ENCODE measurements at regions not wholly inside any gene's neighbourhood (a gene's known extent, or its start where the extent isn't known, plus 50 kb on each side); places are given as distances from the start of the nearest gene placed in this dataset.

DNA sequence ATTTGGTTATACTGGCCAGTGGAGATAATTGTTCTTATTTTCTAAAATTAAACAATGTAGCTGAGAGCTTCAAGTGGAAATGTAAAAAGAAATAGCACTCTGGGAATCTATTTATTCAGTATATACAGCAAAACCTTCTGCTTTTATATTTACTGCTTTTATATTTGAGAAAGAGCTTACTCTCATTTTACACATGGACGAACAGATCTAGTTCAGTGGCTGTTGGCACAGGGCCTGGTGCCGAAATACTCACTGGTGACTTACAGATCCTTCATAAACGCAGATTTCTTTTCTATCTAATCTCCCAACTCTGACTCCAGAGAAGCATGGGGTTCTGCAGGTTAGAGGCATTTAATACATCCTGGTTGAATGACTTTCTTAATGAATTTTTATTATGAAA, 266.2 kb downstream of the ASXL3 start:
- H3K9me3 Mint-ChIP-seq, result peaks cover 5% of the 10 kb centered on the region
- no peak for ATAC-seq
- no peaks in the 10 kb centered on the region for H3K27me3 Mint-ChIP-seq (ENCODE audit: low read depth)
- no peaks in the 10 kb centered on the region for H3K4me1 Mint-ChIP-seq (ENCODE audit: low read depth)
- DNase-seq, result no peak
- no peak overlapping the region for H3K4me3 Mint-ChIP-seq
- no peaks in the 10 kb centered on the region for H3K36me3 Mint-ChIP-seq (ENCODE audit: insufficient read depth)

DNA sequence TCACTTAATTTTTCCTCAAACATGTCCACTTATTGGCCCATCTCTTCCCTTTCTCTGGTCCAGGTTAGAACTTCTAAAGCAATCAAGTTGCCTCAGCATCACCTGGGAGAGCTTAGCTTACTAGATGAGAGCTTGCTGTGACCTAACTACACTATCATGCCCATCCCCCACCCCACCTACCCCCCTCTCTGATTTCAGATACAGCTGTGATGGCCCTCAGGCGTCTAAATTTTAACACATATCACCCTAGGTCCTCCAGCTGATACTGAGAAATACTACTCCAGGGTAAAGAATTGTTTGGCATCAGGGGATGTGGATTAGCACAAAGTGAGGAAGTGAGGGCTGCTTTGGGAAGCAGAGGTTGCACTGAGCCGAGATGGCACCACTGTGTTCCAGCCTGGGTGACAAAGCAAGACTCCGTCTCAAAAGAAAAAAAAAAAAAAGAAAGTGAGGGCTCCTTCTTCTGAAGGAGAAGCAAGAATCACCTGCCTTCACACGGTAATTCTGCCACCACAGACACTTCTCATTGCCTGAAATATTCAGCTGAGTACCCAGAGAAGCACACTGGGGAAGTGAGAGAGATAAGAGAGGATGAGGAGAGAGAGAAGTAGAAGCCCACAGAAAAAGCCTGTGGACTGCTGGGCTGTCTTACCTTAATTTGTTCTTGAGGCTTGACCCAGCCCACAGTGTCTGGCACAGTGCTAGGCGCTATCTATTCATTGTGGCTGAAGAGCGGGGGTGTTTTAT, 263.4 kb downstream of the ASXL3 start:
- H3K4me3 Mint-ChIP-seq, result no peak overlapping the region

GRCh38 chr18:33840212-33840593, 262.2 kb downstream of the ASXL3 start:
- DNase-seq (no peak), ATAC-seq (no peak)
- Mint-ChIP-seq H3K9me3 (peaks cover 9% of the 10 kb centered on the region), H3K4me1 (ENCODE audit: low read depth) (no peaks in the 10 kb centered on the region), H3K27me3 (ENCODE audit: low read depth) (no peaks in the 10 kb centered on the region), H3K4me3 (no peak overlapping the region), H3K36me3 (ENCODE audit: insufficient read depth) (no peaks in the 10 kb centered on the region)

More for the DNA sequence above, 263.4 kb downstream of the ASXL3 start:
- H3K27me3 Mint-ChIP-seq (ENCODE audit: low read depth), result no peaks in the 10 kb centered on the region
- no peak for DNase-seq
- no peak for ATAC-seq
- H3K36me3 Mint-ChIP-seq (ENCODE audit: insufficient read depth), result no peaks in the 10 kb centered on the region
- H3K9me3 Mint-ChIP-seq, result peaks cover 5% of the 10 kb centered on the region
- H3K4me1 Mint-ChIP-seq (ENCODE audit: low read depth), result no peaks in the 10 kb centered on the region

GRCh38 chr18:33839452-33840211, 261.6 kb downstream of the ASXL3 start:
- DNase-seq (no peak), ATAC-seq (no peak)
- no peaks in the 10 kb centered on the region for H3K4me1 Mint-ChIP-seq (ENCODE audit: low read depth)
- no peak overlapping the region for H3K4me3 Mint-ChIP-seq
- H3K9me3 Mint-ChIP-seq, result peaks cover 9% of the 10 kb centered on the region
- no peaks in the 10 kb centered on the region for H3K36me3 Mint-ChIP-seq (ENCODE audit: insufficient read depth)
- no peaks in the 10 kb centered on the region for H3K27me3 Mint-ChIP-seq (ENCODE audit: low read depth)

GRCh38 chr18:33838054-33838453, 260.0 kb downstream of the ASXL3 start:
- DNase-seq, result no peak
- ATAC-seq, result no peak
- Mint-ChIP-seq H3K4me1 (ENCODE audit: low read depth) (no peaks in the 10 kb centered on the region), H3K9me3 (peaks cover 9% of the 10 kb centered on the region), H3K36me3 (ENCODE audit: insufficient read depth) (no peaks in the 10 kb centered on the region), H3K4me3 (no peak overlapping the region), H3K27me3 (ENCODE audit: low read depth) (no peaks in the 10 kb centered on the region)

DNA sequence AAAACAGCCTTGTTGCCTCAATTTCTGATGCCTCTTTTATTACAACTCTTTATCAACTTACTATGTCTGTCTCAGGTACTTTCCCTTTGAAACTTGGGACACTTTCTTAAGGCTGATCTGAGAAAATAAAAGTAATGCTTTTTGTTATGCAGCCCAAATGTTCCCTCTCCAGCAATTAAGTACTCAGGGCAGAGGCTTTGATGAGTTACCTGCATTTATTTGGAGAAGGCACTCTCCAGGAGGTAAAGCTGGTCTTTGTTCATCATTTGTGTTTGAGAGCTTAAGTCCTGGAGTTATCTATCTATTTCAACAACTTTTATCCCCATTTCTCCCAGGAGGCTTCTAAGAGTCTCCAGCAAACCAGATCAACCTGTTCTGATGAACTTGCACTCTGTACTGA, 259.2 kb downstream of the ASXL3 start:
- H3K4me3 Mint-ChIP-seq, result no peak overlapping the region
- H3K27me3 Mint-ChIP-seq (ENCODE audit: low read depth), result no peaks in the 10 kb centered on the region
- H3K36me3 Mint-ChIP-seq (ENCODE audit: insufficient read depth), result no peaks in the 10 kb centered on the region
- no peaks in the 10 kb centered on the region for H3K4me1 Mint-ChIP-seq (ENCODE audit: low read depth)
- ATAC-seq (no peak), DNase-seq (no peak)
- peaks cover 14% of the 10 kb centered on the region for H3K9me3 Mint-ChIP-seq

GRCh38 chr18:33836564-33836963, 258.5 kb downstream of the ASXL3 start:
- H3K27me3 Mint-ChIP-seq (ENCODE audit: low read depth), result no peaks in the 10 kb centered on the region
- no peak overlapping the region for H3K4me3 Mint-ChIP-seq
- H3K36me3 Mint-ChIP-seq (ENCODE audit: insufficient read depth), result no peaks in the 10 kb centered on the region
- no peaks in the 10 kb centered on the region for H3K4me1 Mint-ChIP-seq (ENCODE audit: low read depth)
- ATAC-seq (no peak), DNase-seq (no peak)
- H3K9me3 Mint-ChIP-seq, result peaks cover 18% of the 10 kb centered on the region

DNA sequence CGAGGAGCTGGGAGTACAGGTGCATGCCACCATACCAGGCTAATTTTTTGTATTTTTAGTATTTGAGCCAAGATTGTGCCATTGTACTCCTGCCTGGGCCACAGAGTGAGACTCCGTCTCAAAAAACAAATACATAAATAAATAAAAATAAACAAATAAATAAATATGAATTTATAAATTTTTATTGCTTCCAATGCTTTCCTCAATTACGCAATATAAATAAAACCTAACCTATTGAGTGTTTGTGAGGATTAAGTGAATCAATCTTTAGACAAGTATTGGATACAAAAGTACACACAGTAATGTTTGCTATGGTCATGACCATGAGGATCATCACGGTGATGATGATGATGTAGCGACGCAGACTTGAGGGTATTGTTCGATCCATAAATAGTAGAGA, 257.4 kb downstream of the ASXL3 start:
- H3K36me3 Mint-ChIP-seq (ENCODE audit: insufficient read depth), result no peaks in the 10 kb centered on the region
- DNase-seq, result no peak
- no peaks in the 10 kb centered on the region for H3K4me1 Mint-ChIP-seq (ENCODE audit: low read depth)
- H3K9me3 Mint-ChIP-seq, result peaks cover 20% of the 10 kb centered on the region
- H3K27me3 Mint-ChIP-seq (ENCODE audit: low read depth), result no peaks in the 10 kb centered on the region
- no peak for ATAC-seq
- H3K4me3 Mint-ChIP-seq, result no peak overlapping the region

DNA sequence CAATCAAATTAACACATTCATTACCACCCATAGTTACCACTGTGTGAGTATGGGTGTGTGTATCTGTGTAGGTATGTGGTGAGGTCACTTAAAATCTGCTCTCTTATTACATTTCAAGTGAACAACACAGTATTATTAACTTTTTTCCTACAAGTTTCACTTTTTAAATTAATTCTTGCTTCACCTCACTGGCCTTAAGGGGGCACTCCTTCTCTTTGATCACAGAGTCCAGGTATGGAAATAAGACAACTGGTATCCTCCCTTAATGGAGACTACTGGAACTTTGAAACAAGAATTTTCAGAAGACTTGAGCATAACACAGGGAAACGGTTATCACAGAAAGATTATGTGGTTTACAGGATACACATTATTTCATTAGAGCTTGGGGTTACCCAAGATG, 255.8 kb downstream of the ASXL3 start:
- DNase-seq (no peak), ATAC-seq (no peak)
- Mint-ChIP-seq H3K4me3 (no peak overlapping the region), H3K4me1 (ENCODE audit: low read depth) (no peaks in the 10 kb centered on the region), H3K36me3 (ENCODE audit: insufficient read depth) (no peaks in the 10 kb centered on the region), H3K27me3 (ENCODE audit: low read depth) (no peaks in the 10 kb centered on the region), H3K9me3 (peaks cover 20% of the 10 kb centered on the region)

DNA sequence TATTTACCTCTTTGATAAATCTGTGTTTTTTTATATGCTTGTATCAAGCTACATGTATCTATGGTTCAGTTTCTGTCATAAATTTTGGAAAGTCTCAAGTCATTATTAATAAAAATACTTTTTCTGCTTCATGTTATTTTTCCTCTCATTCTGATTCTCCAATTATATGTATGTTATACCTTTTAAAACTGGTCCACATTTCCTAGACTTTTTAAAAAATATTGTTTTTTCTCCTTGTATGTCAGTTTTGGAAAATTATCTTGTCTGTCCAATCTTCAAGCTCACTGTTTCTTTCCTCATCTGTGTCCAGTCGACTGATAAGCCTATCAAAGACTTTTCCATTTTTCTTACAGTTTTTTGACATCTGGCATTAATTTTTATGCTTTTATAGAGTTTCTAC, 253.4 kb downstream of the ASXL3 start:
- no peaks in the 10 kb centered on the region for H3K36me3 Mint-ChIP-seq (ENCODE audit: insufficient read depth)
- H3K27me3 Mint-ChIP-seq (ENCODE audit: low read depth), result no peaks in the 10 kb centered on the region
- no peaks in the 10 kb centered on the region for H3K4me1 Mint-ChIP-seq (ENCODE audit: low read depth)
- DNase-seq (no peak), ATAC-seq (no peak)
- H3K9me3 Mint-ChIP-seq, result peaks cover 18% of the 10 kb centered on the region
- no peak overlapping the region for H3K4me3 Mint-ChIP-seq

- H3K4me3 Mint-ChIP-seq, result no peak overlapping the region
- ATAC-seq (no peak), DNase-seq (no peak)
- H3K9me3 Mint-ChIP-seq, result peaks cover 17% of the 10 kb centered on the region
- no peaks in the 10 kb centered on the region for H3K4me1 Mint-ChIP-seq (ENCODE audit: low read depth)
- H3K27me3 Mint-ChIP-seq (ENCODE audit: low read depth), result no peaks in the 10 kb centered on the region
- no peaks in the 10 kb centered on the region for H3K36me3 Mint-ChIP-seq (ENCODE audit: insufficient read depth)
Measured at GRCh38 chr18:33830213-33830612, 252.2 kb downstream of the ASXL3 start.

- Mint-ChIP-seq H3K36me3 (ENCODE audit: insufficient read depth) (no peaks in the 10 kb centered on the region), H3K4me3 (no peak overlapping the region), H3K9me3 (peaks cover 22% of the 10 kb centered on the region), H3K4me1 (ENCODE audit: low read depth) (no peaks in the 10 kb centered on the region), H3K27me3 (ENCODE audit: low read depth) (no peaks in the 10 kb centered on the region)
- no peak for ATAC-seq
- DNase-seq, result no peak
Measured at GRCh38 chr18:33828949-33829348, 250.9 kb downstream of the ASXL3 start.

- ATAC-seq (no peak), DNase-seq (no peak)
- Mint-ChIP-seq H3K27me3 (ENCODE audit: low read depth) (no peaks in the 10 kb centered on the region), H3K9me3 (peaks cover 12% of the 10 kb centered on the region), H3K4me3 (no peak overlapping the region), H3K4me1 (ENCODE audit: low read depth) (no peaks in the 10 kb centered on the region), H3K36me3 (ENCODE audit: insufficient read depth) (no peaks in the 10 kb centered on the region)
Measured at GRCh38 chr18:33826151-33826550, 248.1 kb downstream of the ASXL3 start.

GRCh38 chr18:33821503-33821902, 243.5 kb downstream of the ASXL3 start:
- no peaks in the 10 kb centered on the region for H3K36me3 Mint-ChIP-seq (ENCODE audit: insufficient read depth)
- no peak overlapping the region for H3K4me3 Mint-ChIP-seq
- H3K4me1 Mint-ChIP-seq (ENCODE audit: low read depth), result no peaks in the 10 kb centered on the region

More at GRCh38 chr18:33821503-33821902, 243.5 kb downstream of the ASXL3 start:
- ATAC-seq (no peak), DNase-seq (no peak)
- H3K27me3 Mint-ChIP-seq (ENCODE audit: low read depth), result no peaks in the 10 kb centered on the region
- peaks cover 11% of the 10 kb centered on the region for H3K9me3 Mint-ChIP-seq

Measured in activated T-cell treated with anti-CD3 and anti-CD28 coated beads, Interleukin-2, amount 50 U/mL, for 4 hours (primary cell).